GM21786 (cell line): ENCODE measurements at regions not wholly inside any gene's neighbourhood (a gene's known extent, or its start where the extent isn't known, plus 50 kb on each side); places are given as distances from the start of the nearest gene placed in this dataset.

ENCODE experiments used
- ATAC-seq: cut with Tn5 transposase; IDR thresholded peaks from one replicate; pipeline ENCODE4 v1.9.1; 2021; ENCODE audit not compliant: unreplicated experiment

GRCh38 chr14:101495284-101495683 is 66.0 kb upstream of the DIO3 start:
- no peak for ATAC-seq

DNA sequence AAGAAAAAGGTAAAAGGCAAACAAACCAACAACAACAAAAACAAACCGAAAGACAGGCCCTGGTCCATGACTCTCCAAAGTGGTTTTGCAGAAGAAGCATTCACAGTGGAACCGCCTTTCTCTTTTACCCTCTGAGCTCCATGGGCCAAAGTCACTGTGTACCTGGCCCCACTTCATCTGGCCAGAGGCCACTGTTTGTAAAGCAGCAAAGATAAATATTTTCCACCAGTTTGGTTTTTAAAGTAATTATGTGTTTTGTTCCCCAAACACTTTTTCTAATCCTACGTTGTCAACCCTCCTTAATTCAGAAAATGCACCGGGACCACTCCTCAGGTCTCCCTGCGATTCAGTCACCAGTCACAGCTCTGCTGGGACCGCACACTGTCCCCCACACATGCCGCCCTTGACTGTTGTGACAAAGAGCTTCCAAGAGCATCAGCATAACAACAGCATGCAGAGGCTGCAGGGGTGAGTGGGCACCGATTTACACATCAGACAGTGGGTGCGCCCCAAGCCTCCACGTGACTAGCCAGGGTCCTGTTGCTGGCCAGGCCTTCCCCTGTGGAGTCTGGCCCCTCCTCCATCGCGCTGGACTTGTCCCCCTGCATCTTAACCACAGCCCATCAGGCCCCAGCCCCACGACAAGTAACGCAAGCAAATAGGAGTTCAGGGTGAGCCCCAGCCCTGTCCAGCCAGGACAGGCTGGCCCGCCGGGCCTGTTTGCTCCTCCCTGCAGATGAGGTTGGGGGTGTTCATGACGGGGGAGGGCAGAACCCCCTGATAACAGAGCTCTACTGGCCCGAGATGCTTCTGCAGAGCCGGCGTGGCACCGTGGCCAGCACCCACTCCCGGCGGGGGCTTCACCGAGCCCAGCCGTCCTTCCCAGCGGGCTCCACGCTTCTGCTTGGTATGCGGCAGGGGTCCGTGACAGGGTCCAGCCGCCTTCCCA is 65.2 kb upstream of the DIO3 start:
- ATAC-seq, result no peak

- no peak for ATAC-seq
These were observed 64.3 kb upstream of the DIO3 start for GRCh38 chr14:101496776-101497683.

- ATAC-seq, result no peak
These were observed 63.4 kb upstream of the DIO3 start for GRCh38 chr14:101497684-101498525.

DNA sequence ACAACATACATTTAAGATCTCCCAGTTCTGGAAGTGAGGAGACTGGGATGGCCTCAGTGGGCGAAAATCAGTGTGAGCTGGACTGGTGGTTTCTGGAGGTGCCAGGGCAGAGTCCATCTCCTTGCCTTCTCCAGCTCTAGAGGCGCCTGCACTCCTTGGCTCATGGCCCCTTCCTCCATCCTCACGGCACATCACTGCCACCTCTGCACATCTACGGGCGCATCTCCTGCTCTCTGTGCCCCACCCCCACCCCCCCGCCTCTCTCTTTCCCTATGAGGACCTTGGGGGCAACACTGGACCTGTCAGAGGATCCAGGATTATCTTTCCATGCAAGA is 62.8 kb upstream of the DIO3 start:
- no peak for ATAC-seq

DNA sequence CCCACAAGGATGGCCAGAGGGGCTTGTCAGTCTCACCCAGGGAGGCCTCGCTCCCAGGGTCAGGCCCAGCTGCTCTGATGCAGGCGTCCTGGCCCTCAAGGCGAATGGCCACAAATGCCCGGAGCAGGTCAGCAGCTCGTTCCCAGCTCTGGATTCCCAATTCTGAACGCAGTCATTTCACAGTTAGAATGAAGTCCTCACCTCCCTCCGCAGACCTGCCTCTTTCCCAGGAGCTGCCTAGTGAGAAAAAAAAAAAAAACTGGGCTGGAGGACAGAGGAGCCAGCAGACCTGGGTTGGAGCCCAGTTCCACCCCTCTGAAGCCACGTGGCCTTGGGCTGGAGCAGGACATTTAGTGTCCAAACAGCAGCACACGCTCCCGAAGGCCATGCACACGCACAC is 62.2 kb upstream of the DIO3 start:
- ATAC-seq, result no peak

- ATAC-seq, result no peak
These were observed 61.8 kb upstream of the DIO3 start for GRCh38 chr14:101499513-101499912.

DNA sequence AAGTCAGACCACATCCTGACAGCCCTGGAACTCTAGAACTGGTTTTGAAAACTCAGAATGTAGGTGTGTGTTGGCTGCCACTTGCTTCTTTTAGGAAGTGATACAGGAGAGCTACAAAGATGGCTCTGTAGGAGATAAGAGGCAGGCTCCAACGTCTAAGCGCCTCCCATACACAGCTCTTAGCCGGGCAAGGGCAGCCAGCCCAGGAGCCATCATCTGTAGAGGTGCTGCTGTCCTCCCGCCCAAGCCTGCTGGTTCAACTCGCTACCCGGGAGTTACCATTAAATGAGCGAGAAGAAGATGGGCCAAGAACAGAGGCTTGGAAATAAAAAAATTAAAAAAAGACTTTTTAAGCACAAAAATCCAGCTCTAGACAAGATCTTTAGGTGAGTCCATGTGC is 61.2 kb upstream of the DIO3 start:
- ATAC-seq, result no peak

DNA sequence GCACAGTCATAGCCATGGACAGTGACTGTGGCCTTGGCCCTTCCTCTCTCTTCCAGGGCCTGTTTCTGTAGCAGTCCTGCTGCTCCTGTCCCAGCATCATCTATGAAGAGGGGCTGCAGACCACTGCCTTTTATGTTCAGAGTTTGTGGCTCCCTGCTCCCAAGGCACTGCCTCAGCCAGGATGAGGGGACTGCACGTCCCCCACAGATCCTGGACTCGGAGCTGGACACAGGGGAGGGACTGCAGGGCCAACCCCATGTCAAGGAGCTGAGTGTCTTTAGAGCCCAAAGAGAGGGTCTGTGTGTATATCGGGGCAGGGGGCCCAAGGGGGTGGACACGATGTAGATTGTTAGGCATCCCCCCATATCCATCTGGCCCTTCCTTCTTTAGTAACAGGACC is 60.6 kb upstream of the DIO3 start:
- ATAC-seq, result no peak

DNA sequence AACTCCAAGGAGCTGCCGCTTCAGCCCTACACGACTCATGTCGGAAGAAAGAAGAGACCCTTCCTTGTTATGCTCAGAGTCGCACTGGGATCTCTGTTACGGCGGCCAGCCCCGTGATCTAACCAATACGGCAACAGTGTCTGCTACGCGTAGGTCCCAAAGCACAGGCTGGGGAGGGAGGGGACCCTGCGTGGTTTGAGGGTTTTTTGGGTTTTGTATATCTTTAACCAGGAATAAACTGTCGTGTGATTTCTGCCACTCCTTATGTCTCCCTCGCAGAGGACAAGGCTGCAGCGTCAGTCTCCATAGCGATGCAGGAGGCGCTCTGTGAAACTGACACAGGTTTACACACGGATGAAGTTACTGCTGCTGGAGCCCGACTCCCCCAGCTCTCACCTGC is 60.0 kb upstream of the DIO3 start:
- no peak for ATAC-seq

DNA sequence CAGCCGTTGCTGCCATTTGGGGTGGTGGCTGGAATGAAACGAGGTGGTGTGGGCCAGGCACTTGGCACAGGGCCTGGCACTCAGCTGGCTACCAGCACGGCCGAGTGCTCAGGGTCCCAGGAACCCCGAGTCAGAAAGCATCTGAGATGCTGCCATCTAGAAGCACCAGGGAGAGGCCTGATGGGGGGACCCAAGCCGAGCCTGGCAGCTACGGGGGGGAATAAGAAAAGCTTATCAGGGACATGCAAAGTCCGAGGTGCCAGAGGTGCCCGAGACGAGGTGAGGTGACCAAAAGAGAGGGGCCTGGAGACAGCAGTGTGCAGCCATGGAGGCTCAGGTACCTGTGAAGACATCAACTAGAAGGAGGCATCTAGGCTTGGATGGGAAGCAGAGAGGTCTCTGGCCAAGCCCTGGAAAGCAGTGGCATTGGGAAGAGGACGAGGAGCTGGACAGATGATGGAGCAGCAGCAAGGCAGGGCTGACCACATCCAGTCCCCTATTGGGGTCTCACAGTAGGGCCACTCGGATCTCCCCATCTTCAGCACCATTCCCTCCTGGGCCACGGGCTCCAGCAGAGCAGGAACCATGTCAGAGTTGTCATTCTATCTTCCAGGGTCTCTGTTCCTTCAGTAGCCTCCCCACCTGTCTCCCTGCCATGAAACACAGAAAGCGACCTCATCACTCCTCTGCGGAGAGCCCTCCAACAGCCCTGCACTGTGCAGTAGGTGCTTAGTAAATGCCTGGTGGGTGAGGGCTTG is 59.3 kb upstream of the DIO3 start:
- no peak for ATAC-seq

DNA sequence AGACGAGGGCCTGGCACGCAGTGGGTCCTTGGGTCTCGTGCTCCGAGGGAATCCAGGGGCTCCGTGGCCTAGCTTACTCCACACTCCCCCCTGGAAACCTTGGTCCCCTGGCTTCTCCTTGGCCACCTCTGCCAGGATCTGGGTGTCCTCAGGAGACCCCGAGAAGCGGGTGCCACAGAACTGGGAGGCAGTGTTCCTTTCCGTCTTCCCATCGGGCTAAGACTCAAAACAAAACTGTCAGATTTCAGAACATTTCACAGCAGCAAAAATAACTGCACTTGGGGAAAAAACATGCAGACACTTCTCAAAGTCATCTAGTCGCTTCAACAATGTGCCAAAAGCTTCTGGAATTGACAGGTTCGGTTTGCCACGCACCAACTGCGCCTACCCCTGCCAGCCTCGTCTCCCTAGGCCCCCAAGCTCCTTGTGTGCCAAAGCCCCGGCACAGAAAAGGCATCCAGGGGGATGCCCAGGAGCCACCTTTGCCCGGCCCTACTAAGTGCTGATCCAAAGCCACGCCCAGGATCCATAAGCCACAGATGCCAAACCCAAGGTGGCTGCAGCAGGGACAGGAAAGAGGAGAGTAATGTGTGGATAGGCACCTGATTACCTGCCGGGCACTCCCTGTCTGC is 58.4 kb upstream of the DIO3 start:
- ATAC-seq, result no peak

- no peak for ATAC-seq
These were observed 57.7 kb upstream of the DIO3 start for GRCh38 chr14:101503431-101504095.

DNA sequence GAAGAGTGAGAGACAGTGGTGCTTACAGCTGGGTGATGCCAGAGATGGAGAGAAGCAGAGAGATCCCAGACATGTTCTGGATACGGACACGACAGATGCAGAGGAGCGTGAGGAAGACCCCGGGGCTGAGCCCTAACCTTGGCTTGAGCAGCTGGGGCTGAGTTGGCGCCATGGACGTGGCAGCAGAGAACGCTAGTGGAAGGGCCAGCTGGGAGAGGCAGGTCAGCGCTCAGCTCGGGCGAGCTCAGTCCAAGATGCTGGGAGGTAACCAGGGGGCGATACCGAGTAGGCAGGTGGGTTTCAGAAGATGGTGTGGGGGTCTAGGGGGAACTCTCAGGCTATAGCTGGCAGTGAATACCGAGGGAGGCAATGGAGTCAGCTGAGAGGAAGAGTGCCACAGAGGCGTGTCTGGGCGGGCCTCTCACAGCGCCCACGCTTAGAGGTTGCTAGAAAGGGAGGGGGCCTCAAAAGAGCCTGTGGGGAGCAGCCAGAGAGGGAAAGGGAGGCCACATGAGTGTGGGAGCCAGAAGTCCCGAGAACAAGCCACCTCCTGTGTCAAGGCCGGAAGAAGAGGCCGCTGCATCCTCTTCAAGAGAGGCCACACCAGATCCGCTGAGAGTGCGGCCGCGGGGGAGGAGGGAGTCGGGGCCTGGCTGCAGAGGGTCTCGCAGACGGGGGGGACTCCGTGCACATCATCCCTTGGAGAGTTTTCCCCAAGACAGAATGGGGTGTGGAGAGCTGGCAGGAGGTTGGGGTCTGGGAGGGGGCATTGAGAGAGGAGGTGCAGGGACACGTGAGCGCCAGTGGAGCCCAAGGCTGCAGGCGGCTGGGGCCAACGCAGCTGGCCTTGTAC is 57.0 kb upstream of the DIO3 start:
- ATAC-seq, result no peak

DNA sequence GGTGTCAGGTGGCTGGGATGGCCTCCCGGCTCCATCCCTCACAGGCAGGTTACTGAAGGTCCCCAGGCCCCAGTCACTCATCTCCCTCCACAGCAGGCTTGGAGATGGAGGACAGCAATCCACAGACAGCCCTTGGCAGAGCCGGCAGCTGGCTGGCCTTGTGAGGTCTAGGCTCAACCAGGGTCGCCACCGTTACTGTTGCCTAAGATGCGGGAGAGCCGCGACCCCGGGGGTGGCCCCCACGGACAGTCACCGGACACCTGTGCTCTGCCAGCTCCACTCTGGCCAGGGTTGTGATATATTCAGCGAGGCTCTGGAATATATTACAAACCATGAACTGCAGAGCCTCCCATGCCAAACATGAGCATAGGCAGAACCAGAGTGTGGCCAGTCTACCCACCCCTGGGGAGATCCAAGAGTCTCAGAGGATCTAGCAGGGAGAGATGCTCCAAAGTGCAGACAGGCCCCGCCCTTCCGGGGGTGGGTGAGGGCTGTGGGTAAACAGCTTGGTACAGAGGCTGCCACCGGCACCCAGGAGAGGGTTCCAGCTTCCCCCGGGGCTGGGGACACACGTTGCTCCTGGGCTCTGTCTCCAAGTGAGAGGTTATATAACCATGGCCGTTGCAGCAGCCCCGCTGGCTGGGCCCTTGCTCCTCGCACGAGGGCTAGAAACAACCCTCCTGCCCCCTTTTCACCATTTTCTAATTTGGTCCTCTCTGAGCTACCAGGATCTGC is 55.9 kb upstream of the DIO3 start:
- ATAC-seq, result no peak

DNA sequence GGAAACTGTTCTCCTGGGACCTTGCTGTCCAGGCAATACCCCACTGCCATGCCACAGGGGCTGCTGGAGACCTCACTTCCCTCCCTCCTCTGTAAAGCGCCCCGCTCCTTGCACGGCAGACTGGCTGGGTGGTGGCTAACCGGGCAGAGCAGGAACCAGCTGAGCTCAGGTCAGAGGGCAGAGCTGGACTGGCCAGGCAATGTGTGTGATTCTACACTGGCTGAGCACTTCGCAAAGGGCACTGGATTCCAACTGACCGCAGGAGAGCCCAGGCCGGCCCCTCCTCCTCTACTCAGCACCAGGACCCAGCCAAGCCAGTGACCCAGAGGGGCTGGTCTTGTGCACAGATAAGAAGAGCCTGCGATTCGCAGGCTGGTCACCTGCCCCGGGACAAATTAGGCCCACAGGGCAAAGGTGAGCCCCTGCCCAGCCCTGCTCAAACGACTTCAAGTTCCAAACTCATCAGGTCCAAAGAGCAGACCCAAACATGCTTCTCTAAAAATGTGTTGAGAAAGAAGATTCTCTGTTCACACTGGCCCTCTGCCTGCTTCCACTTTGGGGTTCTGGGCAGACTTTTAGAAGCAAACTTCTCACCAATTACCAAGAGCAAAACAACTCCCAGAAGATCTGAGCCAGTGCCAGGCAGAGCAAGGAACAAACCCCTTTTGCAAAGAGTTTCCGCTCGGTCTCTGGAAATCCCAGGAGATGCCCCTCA is 54.9 kb upstream of the DIO3 start:
- ATAC-seq, result no peak
